ENCODE measurements at regions not wholly inside any gene's neighbourhood (a gene's known extent, or its start where the extent isn't known, plus 50 kb on each side); places are given as distances from the start of the nearest gene placed in this dataset.

DNA sequence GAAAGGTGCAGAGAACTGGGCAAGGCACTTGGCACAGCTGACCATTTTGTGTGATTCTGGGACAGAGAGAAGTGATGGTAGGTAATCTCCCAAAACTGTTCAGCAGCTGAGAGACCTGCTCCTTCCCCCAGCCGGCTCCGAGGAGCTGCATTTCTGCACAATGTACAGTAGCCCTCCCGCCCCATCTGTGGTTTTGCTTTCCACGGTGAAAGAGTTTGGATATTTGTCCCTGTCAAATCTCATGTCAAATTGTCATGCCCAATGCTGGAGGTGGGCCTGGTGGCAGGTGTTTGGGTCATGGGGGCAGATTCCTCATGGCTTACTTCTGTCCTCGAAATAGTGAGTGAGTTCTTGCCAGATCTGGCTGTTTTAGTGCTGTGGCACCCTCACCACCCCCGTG is 90.5 kb upstream of the CD99 start:
- SMC1A ChIA-PET (ENCODE audit: uncharacterized antibody, unreplicated experiment) = no interaction called here
- no peak overlapping the region for H2AFZ ChIP-seq (ENCODE audit: control insufficient read depth, low read depth, low read length)
- RAD21 ChIA-PET (ENCODE audit: unreplicated experiment) = no interaction called here
- intact Hi-C loops (cut with micrococcal nuclease; ENCODE audit: unreplicated experiment) (no loop called here), in situ Hi-C loops (cut with MboI) (no loop called here)
- no peak overlapping the region for H3K4me2 ChIP-seq (ENCODE audit: control insufficient read depth, insufficient read depth)
- ATAC-seq (no peak), DNase-seq (ENCODE audit: low read depth, low spot score) (no peak), FAIRE-seq (no peak)
- H3K27ac ChIP-seq (ENCODE audit: control insufficient read depth, insufficient read depth) = no peak overlapping the region
- BruUV-seq (replicated peaks) = no TSS peak
- TF ChIP-seq, protein P1, sequence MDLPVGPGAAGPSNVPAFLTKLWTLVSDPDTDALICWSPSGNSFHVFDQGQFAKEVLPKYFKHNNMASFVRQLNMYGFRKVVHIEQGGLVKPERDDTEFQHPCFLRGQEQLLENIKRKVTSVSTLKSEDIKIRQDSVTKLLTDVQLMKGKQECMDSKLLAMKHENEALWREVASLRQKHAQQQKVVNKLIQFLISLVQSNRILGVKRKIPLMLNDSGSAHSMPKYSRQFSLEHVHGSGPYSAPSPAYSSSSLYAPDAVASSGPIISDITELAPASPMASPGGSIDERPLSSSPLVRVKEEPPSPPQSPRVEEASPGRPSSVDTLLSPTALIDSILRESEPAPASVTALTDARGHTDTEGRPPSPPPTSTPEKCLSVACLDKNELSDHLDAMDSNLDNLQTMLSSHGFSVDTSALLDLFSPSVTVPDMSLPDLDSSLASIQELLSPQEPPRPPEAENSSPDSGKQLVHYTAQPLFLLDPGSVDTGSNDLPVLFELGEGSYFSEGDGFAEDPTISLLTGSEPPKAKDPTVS (IDR thresholded peaks at IDR 0.05; ENCODE audit: low read depth, low read length) = no peak
- TF ChIP-seq CBFB (IDR thresholded peaks at IDR 0.05; ENCODE audit: low read depth) (no peak), SPI1 (IDR thresholded peaks at IDR 0.05; ENCODE audit: borderline replicate concordance, insufficient read depth, low read depth, low read length) (no peak), SUPT20H (IDR thresholded peaks at IDR 0.05; ENCODE audit: borderline replicate concordance, control insufficient read depth, low read depth, low read length) (no peak), IRF4 (IDR thresholded peaks at IDR 0.05; ENCODE audit: low read depth, low read length) (no peak), NFIC (IDR thresholded peaks at IDR 0.05; ENCODE audit: low read depth, low read length) (no peak), CEBPB (IDR thresholded peaks at IDR 0.05; ENCODE audit: borderline replicate concordance in 1 of 2, low read depth in 2 of 2, low read length in 2 of 2) (no peak), NFYB (IDR thresholded peaks at IDR 0.05; ENCODE audit: insufficient read depth, low read depth, low read length) (no peak), MXI1 (IDR thresholded peaks at IDR 0.05; ENCODE audit: low read depth, low read length) (no peak)
- TF ChIP-seq, protein P2, sequence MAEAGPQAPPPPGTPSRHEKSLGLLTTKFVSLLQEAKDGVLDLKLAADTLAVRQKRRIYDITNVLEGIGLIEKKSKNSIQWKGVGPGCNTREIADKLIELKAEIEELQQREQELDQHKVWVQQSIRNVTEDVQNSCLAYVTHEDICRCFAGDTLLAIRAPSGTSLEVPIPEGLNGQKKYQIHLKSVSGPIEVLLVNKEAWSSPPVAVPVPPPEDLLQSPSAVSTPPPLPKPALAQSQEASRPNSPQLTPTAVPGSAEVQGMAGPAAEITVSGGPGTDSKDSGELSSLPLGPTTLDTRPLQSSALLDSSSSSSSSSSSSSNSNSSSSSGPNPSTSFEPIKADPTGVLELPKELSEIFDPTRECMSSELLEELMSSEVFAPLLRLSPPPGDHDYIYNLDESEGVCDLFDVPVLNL (IDR thresholded peaks at IDR 0.05; ENCODE audit: low read depth, low read length) = no peak
- TF ChIP-seq, protein P3, sequence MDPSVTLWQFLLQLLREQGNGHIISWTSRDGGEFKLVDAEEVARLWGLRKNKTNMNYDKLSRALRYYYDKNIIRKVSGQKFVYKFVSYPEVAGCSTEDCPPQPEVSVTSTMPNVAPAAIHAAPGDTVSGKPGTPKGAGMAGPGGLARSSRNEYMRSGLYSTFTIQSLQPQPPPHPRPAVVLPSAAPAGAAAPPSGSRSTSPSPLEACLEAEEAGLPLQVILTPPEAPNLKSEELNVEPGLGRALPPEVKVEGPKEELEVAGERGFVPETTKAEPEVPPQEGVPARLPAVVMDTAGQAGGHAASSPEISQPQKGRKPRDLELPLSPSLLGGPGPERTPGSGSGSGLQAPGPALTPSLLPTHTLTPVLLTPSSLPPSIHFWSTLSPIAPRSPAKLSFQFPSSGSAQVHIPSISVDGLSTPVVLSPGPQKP (IDR thresholded peaks at IDR 0.05; ENCODE audit: low read depth, low read length) = no peak
- TF ChIP-seq, protein P4, sequence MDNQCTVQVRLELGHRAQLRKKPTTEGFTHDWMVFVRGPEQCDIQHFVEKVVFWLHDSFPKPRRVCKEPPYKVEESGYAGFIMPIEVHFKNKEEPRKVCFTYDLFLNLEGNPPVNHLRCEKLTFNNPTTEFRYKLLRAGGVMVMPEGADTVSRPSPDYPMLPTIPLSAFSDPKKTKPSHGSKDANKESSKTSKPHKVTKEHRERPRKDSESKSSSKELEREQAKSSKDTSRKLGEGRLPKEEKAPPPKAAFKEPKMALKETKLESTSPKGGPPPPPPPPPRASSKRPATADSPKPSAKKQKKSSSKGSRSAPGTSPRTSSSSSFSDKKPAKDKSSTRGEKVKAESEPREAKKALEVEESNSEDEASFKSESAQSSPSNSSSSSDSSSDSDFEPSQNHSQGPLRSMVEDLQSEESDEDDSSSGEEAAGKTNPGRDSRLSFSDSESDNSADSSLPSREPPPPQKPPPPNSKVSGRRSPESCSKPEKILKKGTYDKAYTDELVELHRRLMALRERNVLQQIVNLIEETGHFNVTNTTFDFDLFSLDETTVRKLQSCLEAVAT (IDR thresholded peaks at IDR 0.05) = no peak
- TF ChIP-seq, protein P5, sequence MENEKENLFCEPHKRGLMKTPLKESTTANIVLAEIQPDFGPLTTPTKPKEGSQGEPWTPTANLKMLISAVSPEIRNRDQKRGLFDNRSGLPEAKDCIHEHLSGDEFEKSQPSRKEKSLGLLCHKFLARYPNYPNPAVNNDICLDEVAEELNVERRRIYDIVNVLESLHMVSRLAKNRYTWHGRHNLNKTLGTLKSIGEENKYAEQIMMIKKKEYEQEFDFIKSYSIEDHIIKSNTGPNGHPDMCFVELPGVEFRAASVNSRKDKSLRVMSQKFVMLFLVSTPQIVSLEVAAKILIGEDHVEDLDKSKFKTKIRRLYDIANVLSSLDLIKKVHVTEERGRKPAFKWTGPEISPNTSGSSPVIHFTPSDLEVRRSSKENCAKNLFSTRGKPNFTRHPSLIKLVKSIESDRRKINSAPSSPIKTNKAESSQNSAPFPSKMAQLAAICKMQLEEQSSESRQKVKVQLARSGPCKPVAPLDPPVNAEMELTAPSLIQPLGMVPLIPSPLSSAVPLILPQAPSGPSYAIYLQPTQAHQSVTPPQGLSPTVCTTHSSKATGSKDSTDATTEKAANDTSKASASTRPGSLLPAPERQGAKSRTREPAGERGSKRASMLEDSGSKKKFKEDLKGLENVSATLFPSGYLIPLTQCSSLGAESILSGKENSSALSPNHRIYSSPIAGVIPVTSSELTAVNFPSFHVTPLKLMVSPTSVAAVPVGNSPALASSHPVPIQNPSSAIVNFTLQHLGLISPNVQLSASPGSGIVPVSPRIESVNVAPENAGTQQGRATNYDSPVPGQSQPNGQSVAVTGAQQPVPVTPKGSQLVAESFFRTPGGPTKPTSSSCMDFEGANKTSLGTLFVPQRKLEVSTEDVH (IDR thresholded peaks at IDR 0.05; ENCODE audit: low read depth, partially characterized antibody) = no peak
- H3K9ac ChIP-seq (ENCODE audit: control insufficient read depth, insufficient read depth, low read length) = no peak overlapping the region
- H3K4me3 ChIP-seq = no peak overlapping the region
- POLR2A ChIA-PET = no interaction called here
- CTCF ChIA-PET = no interaction called here
- no peaks in the 10 kb centered on the region for H4K20me1 ChIP-seq (ENCODE audit: control insufficient read depth, insufficient read depth)
- H3K27me3 ChIP-seq (replicated peaks in 1 of 2; ENCODE audit: control insufficient read depth in 2 of 2, insufficient read depth in 2 of 2, low read length in 1 of 2) = no peaks in the 10 kb centered on the region
- H3K79me2 ChIP-seq (ENCODE audit: control insufficient read depth, insufficient read depth, low read length) = no peaks in the 10 kb centered on the region
- H3K9me3 ChIP-seq (replicated peaks; ENCODE audit: control insufficient read depth, insufficient read depth, low read length) = peaks cover 2% of the 10 kb centered on the region; the same call in 1 of the 3 replicates
- no peaks in the 10 kb centered on the region for H3K4me1 ChIP-seq (ENCODE audit: control insufficient read depth, insufficient read depth, low read length)
- H3K36me3 ChIP-seq (ENCODE audit: control insufficient read depth in 2 of 2, insufficient read depth in 2 of 2, low read length in 1 of 2) = no peaks in the 10 kb centered on the region
- WGBS (ENCODE audit: insufficient coverage, insufficient replicate concordance, low lambda C conversion rate, missing lambda C conversion rate) = 98% methylated on average over 6 of the region's 6 CpGs

All from GM12878 (cell line).